GM18520 (cell line): ENCODE measurements at regions not wholly inside any gene's neighbourhood (a gene's known extent, or its start where the extent isn't known, plus 50 kb on each side); places are given as distances from the start of the nearest gene placed in this dataset.

Experiments used
- ATAC-seq: cut with Tn5 transposase; IDR thresholded peaks from one replicate; pipeline ENCODE4 v1.9.1; 2021; ENCODE audit not compliant: unreplicated experiment

DNA sequence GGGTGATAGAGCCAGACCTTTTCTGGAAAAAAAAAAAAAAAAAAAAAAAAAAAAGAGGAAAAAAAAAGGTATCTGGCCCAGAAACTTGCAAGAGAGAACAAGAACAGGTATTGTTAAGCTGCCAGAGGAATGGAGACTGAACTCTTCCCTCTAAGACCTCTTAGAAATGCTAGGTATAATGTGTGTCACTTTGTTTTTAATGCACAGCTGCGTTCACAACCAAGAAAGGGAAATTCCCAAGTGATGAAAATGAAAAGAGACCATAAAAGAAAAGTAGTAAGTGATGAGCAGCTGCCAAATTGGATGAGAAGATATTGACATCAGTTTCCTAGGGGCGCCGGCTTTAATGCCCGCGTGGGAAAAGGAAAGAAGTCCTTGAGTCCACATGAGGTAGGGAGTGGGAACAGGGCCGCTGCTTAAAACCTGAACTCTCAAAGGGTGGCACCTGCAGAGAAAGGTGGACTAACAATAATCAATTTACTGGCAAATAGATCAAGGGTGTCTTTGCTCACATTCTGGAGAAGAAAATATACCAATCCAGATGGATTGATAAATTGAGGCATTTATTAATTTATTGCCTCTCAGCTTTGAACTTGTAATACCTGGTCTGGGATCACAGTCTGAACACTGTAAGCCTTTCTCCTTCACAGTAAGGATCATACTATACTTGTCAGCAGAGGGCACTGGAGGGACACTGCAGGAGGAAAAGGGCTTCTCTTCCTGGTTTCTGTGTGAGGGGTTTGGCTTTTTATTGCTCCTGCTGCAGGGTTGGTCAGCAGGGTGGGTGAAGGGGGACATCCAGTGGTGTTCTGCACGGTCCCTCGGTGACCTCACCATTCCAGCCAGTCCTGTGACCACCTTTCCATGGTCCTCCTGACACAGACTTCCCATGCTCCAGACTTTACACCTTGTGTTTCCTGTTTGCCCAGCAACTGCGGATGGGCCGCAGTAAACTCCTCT, 131.6 kb downstream of the AQP9 start:
- ATAC-seq = no peak

DNA sequence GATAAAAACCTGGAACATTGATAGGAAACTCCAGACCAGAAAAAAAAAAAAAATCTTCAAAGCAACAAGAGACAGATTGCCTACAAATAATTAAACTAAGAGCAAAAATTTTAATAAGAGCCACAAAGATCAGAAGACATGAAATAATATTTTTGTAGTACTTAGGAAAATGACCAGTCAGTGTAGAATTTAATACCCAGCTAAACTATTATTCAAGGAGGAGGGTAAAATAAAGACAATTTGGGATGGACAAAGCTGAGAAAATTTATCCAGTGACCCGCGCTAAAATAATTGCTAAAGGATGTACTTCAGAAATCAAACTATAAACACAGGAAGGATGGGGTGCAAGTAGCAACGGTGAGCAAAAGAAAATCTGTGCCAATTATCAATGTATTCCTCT, 133.2 kb downstream of the AQP9 start:
- ATAC-seq = no peak

DNA sequence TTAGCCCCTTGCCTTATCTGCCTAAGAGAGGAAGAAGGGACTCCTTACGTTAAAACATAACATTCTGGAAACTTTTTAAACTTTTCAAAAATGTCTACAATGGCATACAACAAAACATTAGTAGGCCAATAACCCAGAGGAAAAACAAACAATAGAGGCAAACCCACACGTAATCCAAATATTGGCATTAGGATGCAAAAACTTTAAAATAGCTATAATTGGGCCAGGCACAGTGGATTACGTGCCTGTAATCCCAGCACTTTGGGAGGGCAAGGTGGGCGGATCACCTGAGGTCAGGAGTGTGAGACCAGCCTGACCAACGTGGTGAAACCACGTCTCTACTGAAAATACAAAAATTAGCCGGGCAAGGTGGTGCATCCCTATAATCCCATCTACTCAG, 134.9 kb downstream of the AQP9 start:
- no peak for ATAC-seq

DNA sequence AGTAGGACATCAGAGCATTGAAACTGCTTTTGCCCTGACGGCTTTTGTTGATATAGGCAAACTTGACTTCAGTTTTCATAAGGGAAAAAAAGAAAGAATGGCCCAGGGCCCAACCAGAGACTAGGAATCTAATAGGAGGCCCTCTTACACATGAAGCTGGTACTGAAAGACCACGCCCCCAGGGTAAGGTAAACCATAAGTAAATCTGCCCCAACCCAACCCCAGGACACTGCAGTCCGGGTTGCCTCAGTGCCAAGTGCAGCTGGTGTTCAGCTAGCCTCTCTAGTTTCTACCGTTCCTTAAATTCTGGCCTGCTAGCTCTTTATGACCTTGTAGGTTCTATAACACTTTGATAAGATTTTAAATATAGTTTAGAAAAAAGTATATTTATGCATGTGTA, 136.7 kb downstream of the AQP9 start:
- no peak for ATAC-seq

DNA sequence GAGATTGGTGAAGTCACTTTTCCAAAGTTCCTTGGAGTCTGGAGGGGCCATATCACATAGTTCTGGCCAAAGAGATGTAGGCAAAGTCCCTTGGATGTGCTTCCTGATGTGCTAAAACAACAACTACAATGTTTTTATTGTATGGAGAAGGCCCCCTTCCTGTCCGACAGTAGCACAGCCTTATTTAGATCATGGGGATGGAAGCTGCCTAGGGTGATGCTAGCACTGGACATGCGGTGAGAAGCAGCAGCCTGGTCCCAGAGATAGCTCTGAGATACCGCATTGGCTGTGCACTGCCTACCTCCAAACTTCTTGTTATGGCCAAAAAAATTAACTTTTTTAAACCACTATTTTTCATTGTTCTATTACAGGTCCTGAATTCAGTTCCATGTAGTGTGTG, 137.6 kb downstream of the AQP9 start:
- no peak for ATAC-seq

DNA sequence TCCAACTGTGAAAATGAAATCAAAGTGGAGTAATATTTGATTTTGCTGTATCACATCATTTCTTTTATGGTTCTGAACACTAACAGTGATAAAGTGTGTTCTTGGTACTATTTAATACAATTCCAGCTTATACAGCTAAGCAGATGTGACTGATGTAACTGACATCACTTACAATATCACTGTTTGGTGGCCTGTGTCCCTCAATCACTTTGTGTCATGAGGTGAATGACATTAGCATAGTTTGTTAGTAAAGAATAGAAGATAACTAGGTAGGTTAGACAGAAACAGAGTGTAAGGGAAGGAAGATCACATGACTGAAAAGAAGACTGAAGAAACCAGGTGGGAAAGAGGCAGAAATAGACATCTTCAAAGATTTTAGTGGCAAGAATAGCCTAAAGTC, 138.7 kb downstream of the AQP9 start:
- no peak for ATAC-seq

DNA sequence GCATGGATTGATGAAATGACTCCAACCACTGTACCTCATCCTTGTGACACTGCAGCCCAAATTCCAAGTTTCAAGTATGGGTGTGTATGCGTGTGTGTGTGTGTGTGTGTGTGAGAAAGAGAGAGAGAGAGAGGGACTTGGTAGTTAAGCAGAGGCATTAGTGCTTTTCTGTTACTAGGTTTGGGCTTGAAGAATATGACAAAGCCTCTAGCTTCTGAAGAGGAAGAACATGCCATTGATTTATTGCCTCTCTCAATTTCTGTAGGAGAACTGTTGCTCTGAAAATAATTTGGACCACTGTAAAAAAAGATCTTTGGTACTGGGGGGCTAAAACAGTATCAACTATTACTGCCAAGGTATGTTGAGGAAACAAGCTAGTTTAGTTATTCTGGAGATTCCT, 139.2 kb downstream of the AQP9 start:
- no peak for ATAC-seq

DNA sequence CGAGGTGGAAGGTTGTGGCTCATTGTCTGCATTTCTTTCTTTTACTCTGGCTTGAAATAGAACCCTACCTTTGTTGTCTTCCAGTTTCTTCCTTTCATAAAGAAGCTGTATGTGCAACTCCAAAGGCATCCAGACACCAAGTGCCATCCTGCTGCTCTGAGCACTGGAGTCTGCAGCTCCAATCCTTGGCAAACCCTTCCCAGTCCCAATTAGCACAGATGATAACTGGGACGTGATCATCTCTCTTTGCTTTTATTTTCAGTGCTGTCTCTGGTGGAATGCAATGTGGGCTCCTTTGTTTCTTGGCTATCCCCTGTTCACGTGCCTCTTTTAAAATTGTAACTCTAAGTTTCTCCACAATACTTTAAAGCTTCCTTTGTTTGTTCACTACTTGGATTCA, 140.9 kb downstream of the AQP9 start:
- no peak for ATAC-seq

DNA sequence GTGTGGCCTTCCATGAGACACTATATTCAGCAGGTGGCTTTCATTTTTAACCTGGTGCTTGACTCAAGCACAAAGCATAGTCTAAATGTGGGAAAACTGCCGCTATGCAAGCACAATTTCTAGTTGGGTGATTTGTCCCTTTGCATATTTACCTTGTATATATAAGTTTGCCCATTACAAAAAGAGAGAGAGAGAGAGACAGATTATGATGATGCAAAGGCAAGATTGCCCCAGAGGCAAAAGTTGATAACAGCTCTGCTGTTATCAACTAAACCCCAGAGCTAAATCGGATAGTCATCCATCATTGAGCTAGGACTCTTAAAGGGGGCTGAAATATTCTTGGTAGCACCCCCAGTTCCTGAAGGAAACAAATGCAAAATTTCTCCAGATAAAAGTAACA, 141.5 kb downstream of the AQP9 start:
- no peak for ATAC-seq

DNA sequence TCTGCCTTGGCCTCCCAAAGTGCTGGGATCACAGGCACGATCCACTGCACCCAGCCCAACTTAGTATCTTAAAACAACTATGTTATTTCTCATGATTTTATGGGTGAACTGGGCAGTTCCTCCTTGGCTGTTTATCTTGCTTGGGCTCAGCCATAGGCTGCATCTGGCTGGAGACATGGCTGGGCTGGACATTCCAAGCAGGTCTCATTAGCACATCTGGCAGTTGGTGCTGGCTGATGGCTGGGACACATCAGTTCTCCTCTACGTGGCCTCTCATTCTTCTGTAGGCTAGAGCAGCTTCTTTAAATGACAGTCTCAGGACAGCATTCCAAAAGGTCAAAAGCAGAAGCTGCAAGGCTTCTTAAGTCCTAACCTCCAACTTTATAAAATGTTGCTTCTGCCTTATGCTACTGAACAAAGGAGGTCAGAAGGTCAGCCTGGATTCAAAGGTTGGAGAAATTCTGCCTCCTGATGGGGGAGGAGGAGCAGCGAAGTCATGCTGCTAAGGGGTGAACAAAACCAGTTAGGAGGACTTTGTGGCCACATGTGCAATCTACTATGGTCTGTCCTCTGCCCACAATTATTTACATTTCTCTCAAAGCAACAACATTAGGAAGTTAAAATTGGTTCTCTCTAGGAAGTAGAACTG, 144.0 kb downstream of the AQP9 start:
- no peak for ATAC-seq

DNA sequence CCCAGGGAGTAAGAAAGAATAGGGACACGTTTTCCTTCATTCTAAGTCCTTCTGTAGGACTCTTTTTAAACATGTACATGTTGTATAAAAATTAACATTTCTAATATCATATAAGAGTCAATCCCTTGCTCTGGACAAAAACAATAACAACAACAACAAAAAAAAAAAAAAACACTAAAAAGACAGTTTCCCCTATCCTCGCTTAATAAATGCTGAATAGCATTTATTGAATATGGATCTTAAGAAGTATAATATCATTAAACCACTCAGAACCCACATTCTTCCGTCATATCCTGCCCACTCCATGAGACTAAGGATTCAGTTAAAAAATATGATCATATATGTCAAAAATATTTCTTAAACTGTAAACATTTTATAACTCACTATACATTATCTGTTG, 145.1 kb downstream of the AQP9 start:
- no peak for ATAC-seq

DNA sequence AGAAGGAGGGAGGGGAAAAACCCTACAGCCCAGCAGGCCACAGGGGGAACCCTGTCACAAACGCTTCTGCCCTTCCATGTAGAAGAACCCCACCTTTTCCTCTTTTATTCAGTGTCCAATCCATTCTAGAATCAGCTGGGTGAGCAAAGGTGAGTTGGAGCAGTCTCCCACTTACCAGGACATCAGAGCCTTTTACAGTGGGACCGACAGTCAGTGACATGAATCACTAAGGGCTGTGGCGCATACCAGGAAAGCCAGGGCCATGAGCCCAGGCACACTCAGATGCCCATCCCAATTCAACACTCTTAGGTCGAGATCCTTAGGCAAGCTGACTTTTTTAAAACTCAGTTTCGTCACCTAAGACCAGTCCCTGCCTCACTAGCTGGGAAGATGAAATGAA, 146.1 kb downstream of the AQP9 start:
- ATAC-seq = no peak

DNA sequence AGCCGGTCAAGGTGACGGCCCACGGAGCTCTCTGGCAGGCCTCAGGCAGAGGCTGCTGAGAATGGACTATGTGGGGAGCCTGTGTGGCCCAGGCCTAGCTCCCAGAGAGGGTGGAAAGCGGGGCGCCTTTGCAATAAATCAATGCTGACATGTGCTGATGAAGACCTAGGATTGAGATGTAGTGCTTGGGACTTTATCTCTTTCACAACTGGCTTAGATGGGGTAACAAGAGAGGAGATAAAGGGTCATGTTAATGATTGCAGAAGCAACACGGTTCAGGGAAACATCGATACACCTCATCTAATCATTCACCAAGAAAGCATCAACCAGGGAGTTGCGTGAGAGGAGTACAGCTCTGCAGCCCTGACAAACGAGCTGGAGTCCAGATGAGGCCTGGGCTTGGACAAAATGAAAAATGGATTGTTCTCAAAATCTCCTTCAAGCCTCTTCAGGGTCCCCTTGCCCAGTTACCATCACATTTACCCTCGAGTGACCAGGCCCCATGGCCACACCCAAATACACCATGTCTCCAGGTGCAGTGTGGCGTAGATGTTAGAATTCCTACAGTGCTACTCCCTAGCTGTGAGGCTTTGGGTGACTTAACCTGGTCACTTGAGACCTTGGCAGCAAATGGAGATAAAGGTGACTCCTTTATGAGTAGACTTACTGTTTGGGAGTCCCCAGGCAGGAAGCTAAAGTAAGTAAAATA, 146.4 kb upstream of the LIPC start:
- no peak for ATAC-seq

DNA sequence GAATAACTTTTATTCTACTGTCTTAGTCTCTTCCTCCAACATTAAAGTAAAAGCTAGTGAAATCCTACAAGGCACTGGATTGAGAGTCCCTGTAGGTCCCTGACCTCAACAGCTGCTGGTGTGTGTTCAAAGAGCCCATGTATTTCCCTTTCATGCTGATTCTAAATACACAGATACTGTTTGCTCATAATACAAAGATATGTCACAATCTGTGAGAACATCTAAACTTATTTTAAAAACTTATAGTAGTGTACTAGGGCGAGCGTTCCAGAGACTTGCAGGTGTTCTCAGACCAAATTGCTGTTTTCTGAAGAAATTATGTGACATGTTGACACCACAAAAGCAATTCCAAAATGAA, 145.9 kb upstream of the LIPC start:
- no peak for ATAC-seq

DNA sequence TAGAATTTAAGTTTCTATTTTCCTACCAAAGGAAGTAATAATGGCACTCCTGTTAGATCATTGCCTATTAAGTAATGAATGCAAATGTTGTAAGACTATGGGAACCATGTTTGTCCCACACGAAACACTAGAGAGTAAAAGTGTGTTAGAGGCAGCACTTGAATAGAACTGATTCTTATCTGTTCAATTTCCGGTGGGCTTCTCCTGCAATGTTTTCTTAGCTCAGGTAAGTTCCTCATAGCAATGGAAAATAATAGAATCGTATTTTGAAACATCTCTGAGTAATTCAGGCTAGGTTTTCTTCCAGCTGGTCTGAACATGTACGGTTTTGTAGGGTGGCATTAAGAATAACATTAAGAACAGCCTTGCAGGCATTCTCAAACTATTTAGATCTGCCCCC, 145.3 kb upstream of the LIPC start:
- no peak for ATAC-seq

DNA sequence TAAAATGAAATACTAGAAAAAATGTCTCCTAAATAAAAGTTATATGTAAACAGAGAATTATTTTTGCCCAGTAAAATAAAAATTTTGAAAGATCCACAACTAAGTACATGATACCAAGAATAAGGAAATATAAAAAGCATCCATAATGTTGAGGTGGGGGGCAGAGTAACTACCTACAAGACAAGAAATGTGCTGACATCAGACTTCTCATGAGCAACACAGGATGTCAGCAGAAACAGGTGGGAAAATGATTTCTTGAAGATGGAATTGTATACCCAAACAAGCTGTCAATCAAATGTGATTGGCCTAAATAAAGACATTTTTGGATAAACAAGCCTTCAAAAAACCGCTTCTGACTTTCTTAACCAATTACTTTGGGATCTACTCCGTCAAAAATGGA, 143.9 kb upstream of the LIPC start:
- ATAC-seq = no peak

DNA sequence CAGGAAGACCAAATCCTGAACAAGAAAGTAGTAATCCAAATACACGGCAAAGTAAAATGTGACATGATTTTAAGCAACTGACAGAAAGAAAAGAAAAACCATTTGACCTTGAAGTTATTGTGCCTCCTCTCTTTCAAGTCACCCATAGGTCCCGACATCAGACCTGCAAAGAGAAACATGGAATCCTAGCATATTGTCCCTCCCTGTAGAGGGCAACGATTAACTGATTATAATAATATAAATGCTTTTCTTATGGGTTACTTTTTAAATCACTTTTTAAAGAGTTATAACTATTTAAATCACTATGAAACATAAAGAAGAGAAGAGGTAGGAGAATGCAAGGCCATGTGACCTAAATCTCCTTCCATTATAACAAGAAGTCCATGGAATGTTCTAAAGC, 143.2 kb upstream of the LIPC start:
- no peak for ATAC-seq

DNA sequence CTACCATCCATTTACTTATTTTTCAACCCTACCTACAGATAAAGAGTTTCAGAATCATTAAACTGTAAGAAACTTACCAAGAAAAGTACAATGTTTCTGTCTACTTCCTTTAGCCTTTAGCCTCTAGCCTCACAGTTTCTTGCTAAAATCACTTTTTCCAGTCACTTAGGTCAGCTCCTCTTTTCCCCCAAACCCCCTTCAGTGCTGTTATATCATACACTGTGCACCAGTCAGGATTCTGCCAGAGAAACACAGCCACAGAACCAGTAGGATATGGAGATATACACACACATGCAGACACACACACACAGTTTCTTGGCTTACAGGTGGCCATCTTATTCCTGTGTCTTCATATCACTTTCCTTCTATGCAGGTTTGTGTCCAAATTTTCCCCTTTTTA, 139.9 kb upstream of the LIPC start:
- no peak for ATAC-seq

DNA sequence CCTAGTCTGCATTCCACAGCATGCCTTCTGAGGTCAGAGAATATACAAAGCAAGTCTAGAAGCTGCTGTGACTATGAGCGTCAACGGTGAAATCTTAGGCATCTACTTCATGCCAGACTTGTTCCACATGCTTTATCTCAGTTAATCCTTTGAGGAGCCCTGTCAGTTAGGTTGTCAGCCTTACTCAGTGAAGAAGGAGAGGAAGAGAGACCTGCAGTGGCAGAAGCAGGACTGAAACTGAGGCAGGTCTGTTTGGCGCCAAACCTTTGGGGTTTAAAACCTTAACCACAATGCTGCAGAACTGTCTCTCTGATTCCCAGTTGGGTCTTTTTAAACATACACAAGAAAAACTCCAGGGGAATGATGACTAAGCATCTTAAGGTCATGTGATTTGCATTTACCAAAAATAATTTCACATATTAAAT, 139.0 kb upstream of the LIPC start:
- ATAC-seq = no peak

DNA sequence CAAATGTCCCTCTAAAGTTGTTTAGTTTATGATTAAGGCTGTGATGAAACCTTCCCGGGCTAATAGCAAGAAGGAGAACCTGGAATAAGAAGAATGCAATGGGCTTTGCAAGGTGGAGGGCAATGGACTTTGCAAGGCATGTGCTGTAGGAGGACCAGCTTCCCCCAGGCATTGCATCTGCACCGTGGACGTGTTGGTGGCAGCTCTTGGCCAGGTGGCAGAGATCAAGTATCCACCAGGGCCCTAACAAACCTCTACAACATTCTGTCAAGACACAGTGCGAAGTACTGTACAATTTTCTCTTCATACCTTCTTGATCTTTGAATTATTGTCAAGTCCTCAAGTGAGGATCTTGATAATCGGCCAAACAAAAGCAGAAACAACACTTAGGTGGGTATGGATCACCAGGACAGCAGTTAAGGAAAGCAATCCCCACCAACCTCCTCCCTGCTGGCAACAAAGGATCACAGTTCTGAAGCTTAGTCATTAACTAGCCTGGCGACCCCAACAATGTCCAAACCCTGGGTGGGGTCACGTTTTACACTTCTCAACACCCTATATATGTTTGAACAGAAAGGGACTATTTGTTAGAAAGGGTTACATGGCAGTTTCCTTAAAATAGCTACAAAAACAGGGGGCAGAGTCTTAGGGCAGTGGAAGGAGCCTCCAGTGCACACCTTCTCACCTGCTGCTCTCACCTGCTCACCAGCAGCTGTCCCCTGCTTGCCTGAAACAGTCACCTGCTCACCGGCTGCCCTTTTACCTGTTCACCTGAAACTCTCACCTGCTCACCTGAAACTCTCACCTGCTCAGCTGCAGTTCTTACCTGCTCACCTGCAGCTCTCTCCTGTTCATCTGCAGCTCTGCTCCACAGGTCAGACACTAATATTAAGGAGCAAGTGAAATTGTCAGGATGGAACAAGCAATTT, 137.9 kb upstream of the LIPC start:
- no peak for ATAC-seq

DNA sequence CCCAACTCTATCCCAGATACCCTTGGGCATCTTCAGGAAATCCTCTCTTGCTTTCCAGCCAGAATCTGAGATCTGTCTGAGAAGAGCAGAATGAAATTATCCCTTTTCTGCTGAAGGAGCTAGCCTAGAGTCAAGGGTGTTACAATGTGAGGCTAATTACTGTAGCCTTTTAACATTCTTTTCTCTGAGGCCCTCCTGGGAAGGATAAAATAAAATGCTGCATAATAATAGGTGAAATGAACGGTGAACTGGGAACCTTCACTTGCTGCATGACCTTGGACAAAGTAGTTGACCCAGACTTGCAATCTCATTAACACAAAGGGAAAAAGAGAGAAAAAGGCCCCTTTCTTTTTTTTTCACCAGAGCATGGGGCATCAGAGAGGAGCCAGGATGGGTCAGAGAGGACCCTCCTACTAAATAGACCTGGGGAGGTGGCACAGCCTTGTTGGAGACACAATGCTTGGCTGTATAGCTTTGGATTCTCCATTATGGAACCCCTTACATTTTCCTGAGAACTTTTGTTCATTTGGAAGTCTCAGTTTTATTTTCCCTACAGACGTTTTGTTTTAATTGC, 137.0 kb upstream of the LIPC start:
- ATAC-seq = no peak
